ENCODE measurements at regions not wholly inside any gene's neighbourhood (a gene's known extent, or its start where the extent isn't known, plus 50 kb on each side); places are given as distances from the start of the nearest gene placed in this dataset.

- Histone ChIP-seq H3K4me2 (ENCODE audit: low read length) (no peak overlapping the region), H3K9ac (ENCODE audit: low read length) (no peak overlapping the region), H3K36me3 (ENCODE audit: low read depth, low read length) (no peaks in the 10 kb centered on the region), H3F3A (ENCODE audit: low read length, unreplicated experiment) (no peaks in the 10 kb centered on the region), H3K79me2 (ENCODE audit: low read length) (no peaks in the 10 kb centered on the region), H3K9me2 (replicated peaks; ENCODE audit: low read length) (no peaks in the 10 kb centered on the region), H3K4me3 (ENCODE audit: low read length) (no peak overlapping the region), H3K9me3 (ENCODE audit: low read length) (no peaks in the 10 kb centered on the region), H3K27ac (ENCODE audit: low read length) (no peak overlapping the region), H4K20me1 (ENCODE audit: low read length) (no peaks in the 10 kb centered on the region), H2AFZ (ENCODE audit: low read length) (no peak overlapping the region), H3K27me3 (ENCODE audit: low read length) (no peaks in the 10 kb centered on the region), H3K4me1 (ENCODE audit: insufficient read depth, low read length) (no peaks in the 10 kb centered on the region)
- DNase-seq, result no peak
- intact Hi-C loops (cut with micrococcal nuclease), result no loop called here
- CTCF ChIA-PET, result no interaction called here
- no peak for ATAC-seq
- TF ChIP-seq EZH2phosphoT487 (IDR thresholded peaks at IDR 0.05; ENCODE audit: borderline replicate concordance, low read length) (no peak), EZH2 (IDR thresholded peaks at IDR 0.05; ENCODE audit: low read length, unreplicated experiment) (no peak)
- TF ChIP-seq, protein P1, sequence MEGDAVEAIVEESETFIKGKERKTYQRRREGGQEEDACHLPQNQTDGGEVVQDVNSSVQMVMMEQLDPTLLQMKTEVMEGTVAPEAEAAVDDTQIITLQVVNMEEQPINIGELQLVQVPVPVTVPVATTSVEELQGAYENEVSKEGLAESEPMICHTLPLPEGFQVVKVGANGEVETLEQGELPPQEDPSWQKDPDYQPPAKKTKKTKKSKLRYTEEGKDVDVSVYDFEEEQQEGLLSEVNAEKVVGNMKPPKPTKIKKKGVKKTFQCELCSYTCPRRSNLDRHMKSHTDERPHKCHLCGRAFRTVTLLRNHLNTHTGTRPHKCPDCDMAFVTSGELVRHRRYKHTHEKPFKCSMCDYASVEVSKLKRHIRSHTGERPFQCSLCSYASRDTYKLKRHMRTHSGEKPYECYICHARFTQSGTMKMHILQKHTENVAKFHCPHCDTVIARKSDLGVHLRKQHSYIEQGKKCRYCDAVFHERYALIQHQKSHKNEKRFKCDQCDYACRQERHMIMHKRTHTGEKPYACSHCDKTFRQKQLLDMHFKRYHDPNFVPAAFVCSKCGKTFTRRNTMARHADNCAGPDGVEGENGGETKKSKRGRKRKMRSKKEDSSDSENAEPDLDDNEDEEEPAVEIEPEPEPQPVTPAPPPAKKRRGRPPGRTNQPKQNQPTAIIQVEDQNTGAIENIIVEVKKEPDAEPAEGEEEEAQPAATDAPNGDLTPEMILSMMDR (conservative IDR thresholded peaks at IDR 0.05; ENCODE audit: low read depth, low read length), result no peak
- BruUV-seq (replicated peaks), result no TSS peak
- POLR2A ChIA-PET (ENCODE audit: unreplicated experiment), result no interaction called here
Observed at GRCh38 chr18:42568773-42569172, 546.7 kb downstream of the RIT2 start.

- intact Hi-C loops (cut with micrococcal nuclease), result no loop called here
- no TSS peak for BruUV-seq (replicated peaks)
- Histone ChIP-seq H3K9me2 (replicated peaks; ENCODE audit: low read length) (no peaks in the 10 kb centered on the region), H3K9ac (ENCODE audit: low read length) (no peak overlapping the region), H3K36me3 (ENCODE audit: low read depth, low read length) (no peaks in the 10 kb centered on the region), H3K4me2 (ENCODE audit: low read length) (no peak overlapping the region), H3K4me3 (ENCODE audit: low read length) (no peak overlapping the region), H3K27me3 (ENCODE audit: low read length) (no peaks in the 10 kb centered on the region), H3K4me1 (ENCODE audit: insufficient read depth, low read length) (no peaks in the 10 kb centered on the region), H2AFZ (ENCODE audit: low read length) (no peak overlapping the region), H3K79me2 (ENCODE audit: low read length) (no peaks in the 10 kb centered on the region), H3F3A (ENCODE audit: low read length, unreplicated experiment) (no peaks in the 10 kb centered on the region), H4K20me1 (ENCODE audit: low read length) (no peaks in the 10 kb centered on the region), H3K27ac (ENCODE audit: low read length) (no peak overlapping the region), H3K9me3 (ENCODE audit: low read length) (no peaks in the 10 kb centered on the region)
- ChIA-PET CTCF (no interaction called here), POLR2A (ENCODE audit: unreplicated experiment) (no interaction called here)
- TF ChIP-seq, protein P1 (conservative IDR thresholded peaks at IDR 0.05; ENCODE audit: low read depth, low read length), result no peak
- no peak for TF ChIP-seq EZH2phosphoT487 (IDR thresholded peaks at IDR 0.05; ENCODE audit: borderline replicate concordance, low read length)
- no peak for TF ChIP-seq EZH2 (IDR thresholded peaks at IDR 0.05; ENCODE audit: low read length, unreplicated experiment)
- ATAC-seq, result no peak
- DNase-seq, result no peak
Observed at GRCh38 chr18:42574871-42575270, 540.6 kb downstream of the RIT2 start.

GRCh38 chr18:42576124-42576523 lies 539.4 kb downstream of the RIT2 start:
- Histone ChIP-seq H4K20me1 (ENCODE audit: low read length) (no peaks in the 10 kb centered on the region), H3K4me3 (ENCODE audit: low read length) (no peak overlapping the region), H3K27me3 (ENCODE audit: low read length) (no peaks in the 10 kb centered on the region), H3K9me2 (replicated peaks; ENCODE audit: low read length) (no peaks in the 10 kb centered on the region), H3K79me2 (ENCODE audit: low read length) (no peaks in the 10 kb centered on the region), H2AFZ (ENCODE audit: low read length) (no peak overlapping the region), H3K9ac (ENCODE audit: low read length) (no peak overlapping the region), H3K4me1 (ENCODE audit: insufficient read depth, low read length) (no peaks in the 10 kb centered on the region), H3K9me3 (ENCODE audit: low read length) (no peaks in the 10 kb centered on the region), H3K36me3 (ENCODE audit: low read depth, low read length) (no peaks in the 10 kb centered on the region), H3K27ac (ENCODE audit: low read length) (no peak overlapping the region), H3K4me2 (ENCODE audit: low read length) (no peak overlapping the region), H3F3A (ENCODE audit: low read length, unreplicated experiment) (no peaks in the 10 kb centered on the region)
- TF ChIP-seq, protein P1 (conservative IDR thresholded peaks at IDR 0.05; ENCODE audit: low read depth, low read length), result no peak
- no peak for TF ChIP-seq EZH2phosphoT487 (IDR thresholded peaks at IDR 0.05; ENCODE audit: borderline replicate concordance, low read length)
- TF ChIP-seq EZH2 (IDR thresholded peaks at IDR 0.05; ENCODE audit: low read length, unreplicated experiment), result no peak
- intact Hi-C loops (cut with micrococcal nuclease), result no loop called here
- no peak for ATAC-seq
- CTCF ChIA-PET, result no interaction called here
- DNase-seq, result no peak
- no TSS peak for BruUV-seq (replicated peaks)
- POLR2A ChIA-PET (ENCODE audit: unreplicated experiment), result no interaction called here
